Spleen (tissue), 11 donors: ENCODE measurements at regions not wholly inside any gene's neighbourhood (a gene's known extent, or its start where the extent isn't known, plus 50 kb on each side); places are given as distances from the start of the nearest gene placed in this dataset.

ENCODE experiments used
- DNase-seq: peaks from one replicate; pipeline ENCODE4 v3.0.0-alpha.2; 2020
- H3K27ac ChIP-seq, 8 donors: fragments of 200-600 bp; sonication (generic) in 7 of 8; 1 replicate in 4 of 8; 2 replicates in 4 of 8; pipeline versions ENCODE4 v1.5.0 to v1.8.0; 2016 to 2021; ENCODE audit warnings: inconsistent platforms in 4 of 8, mild to moderate bottlenecking in 4 of 8, moderate library complexity in 1 of 8
- H3K27me3 ChIP-seq, 7 donors: fragments of 200-600 bp; sonication (generic) in 6 of 7; replicated peaks in 1 of 7; 1 replicate in 4 of 7; 2 replicates in 3 of 7; pipeline versions ENCODE4 v1.5.0 to v1.8.0; 2016 to 2021; ENCODE audit warnings: inconsistent platforms in 3 of 7, mild to moderate bottlenecking in 1 of 7
- H3K36me3 ChIP-seq, 6 donors: fragments of 200-600 bp; sonication (generic) in 5 of 6; 1 replicate in 4 of 6; 2 replicates in 2 of 6; pipeline versions ENCODE4 v1.5.0 to v1.8.0; 2016 to 2021; ENCODE audit warnings: inconsistent platforms in 2 of 6
- H3K4me1 ChIP-seq, 6 donors: fragments of 200-600 bp; sonication (generic) in 5 of 6; 1 replicate in 3 of 6; 2 replicates in 3 of 6; pipeline versions ENCODE4 v1.5.0 to v1.8.0; 2016 to 2021; ENCODE audit warnings: inconsistent platforms in 3 of 6
- H3K4me3 ChIP-seq, 8 donors: fragments of 200-600 bp; sonication (generic) in 7 of 8; 1 replicate in 4 of 8; 2 replicates in 4 of 8; pipeline versions ENCODE4 v1.5.0 to v1.8.0; 2016 to 2021; ENCODE audit warnings: inconsistent platforms in 4 of 8, mild to moderate bottlenecking in 4 of 8, moderate library complexity in 2 of 8
- H3K9me3 ChIP-seq, 8 donors: fragments of 200-600 bp; sonication (generic) in 7 of 8; 1 replicate in 4 of 8; 2 replicates in 4 of 8; pipeline versions ENCODE4 v1.5.0 to v1.8.0; 2016 to 2021; ENCODE audit warnings: inconsistent platforms in 4 of 8
- CTCF ChIP-seq, 11 experiments: fragments of 200-600 bp in 7 of 11; fragments of 450-650 bp in 4 of 11; sonication (generic) in 4 of 11; IDR thresholded peaks in 8 of 11; conservative IDR thresholded peaks in 3 of 11; 1 replicate in 7 of 11; 2 replicates in 4 of 11; pipeline versions ENCODE4 v1.4.0 to v1.8.0; 2016 to 2021; ENCODE audit warnings: antibody characterized with exemption in 11 of 11, inconsistent platforms in 4 of 11, mild to moderate bottlenecking in 1 of 11
- POLR2A ChIP-seq, 3 donors: fragments of 450-650 bp; IDR thresholded peaks; one replicate each; pipeline ENCODE4 v1.5.1; 2017; ENCODE audit warnings: antibody characterized with exemption in 3 of 3, mild to moderate bottlenecking in 1 of 3
- POLR2AphosphoS5 ChIP-seq, 3 donors: sonication (generic); formaldehyde crosslinking; IDR thresholded peaks; one replicate each; pipeline ENCODE4 v1.5.1; 2017; ENCODE audit warnings: antibody characterized with exemption in 3 of 3
- WGBS, 5 donors: extraction: QIAGEN DNeasy Blood & Tissue Kit in 3 of 5; methylation state at CpG; one replicate each; pipeline versions ENCODE4 v1.1.5 to v1.1.7; 2013 to 2018; 5-methylcytosine and 5-hydroxymethylcytosine counted together
- intact Hi-C: fragments of 100-400 bp; cut with DNase I; formaldehyde crosslinking; loops from one replicate; pipeline ENCODE4 v1.15.0; 2023; ENCODE audit warnings: low total_unique reads
- donor health status: healthy with polysubstance abuse.
- donor health status: DM: no; HTN: no; CAD: no; lungs with moderate emphysema.
- donor health status: DM: no; HTN: no; CAD: no.
- donor health status: Bipolar disorder and iron deficiency.
- donor health status: healthy.
- donor health status: DM: no; HTN: no; CAD: no.
- donor health status: DM: yes; HTN: yes; CAD: no.

DNA sequence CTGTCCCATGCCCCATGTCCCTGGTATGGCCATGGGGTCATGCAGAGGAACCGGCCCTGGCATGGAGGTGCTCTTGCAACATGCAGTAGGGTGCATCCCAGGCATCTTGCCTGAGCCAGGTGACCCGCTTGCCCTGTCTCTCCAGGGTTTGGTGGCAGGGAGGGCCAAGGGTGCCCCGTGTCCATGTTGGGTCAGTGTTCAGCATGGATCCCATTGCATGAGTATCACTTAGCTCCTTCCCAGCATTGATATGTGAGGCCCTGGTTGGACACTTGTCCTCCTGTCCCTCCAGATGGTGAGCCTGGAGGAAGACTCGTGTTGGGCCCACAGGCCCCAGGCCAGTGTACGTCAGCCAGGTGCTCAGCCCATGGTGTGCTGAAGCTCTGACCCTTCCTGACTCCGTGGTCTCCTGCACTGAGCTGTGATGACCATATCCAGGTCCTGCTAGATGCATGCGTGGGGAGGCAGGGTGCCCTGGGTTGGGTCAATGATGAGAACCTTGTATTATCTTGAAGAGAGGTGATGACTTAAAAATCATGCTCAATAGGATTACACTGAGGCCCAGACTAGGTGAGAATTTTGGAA is 205.0 kb downstream of the UBE3A start:
- H3K27ac ChIP-seq: no peak overlapping the region
- DNase-seq: no peak
- WGBS, 5 donors: 78 to 87% (median 82%) methylated on average over 4 to 7 of the region's 7 CpGs
- H3K36me3 ChIP-seq: no peaks in the 10 kb centered on the region
- H3K4me1 ChIP-seq: no peaks in the 10 kb centered on the region
- TF ChIP-seq POLR2A (IDR thresholded peaks at IDR 0.05) (no peak), CTCF (IDR thresholded peaks at IDR 0.05 in 8 of 11, conservative IDR thresholded peaks at IDR 0.05 in 3 of 11) (no peak)
- peaks cover 0 to 100% (median 72%) of the 10 kb centered on the region in 8 donors for H3K9me3 ChIP-seq
- intact Hi-C loops: no loop called here
- no peaks in the 10 kb centered on the region for H3K27me3 ChIP-seq
- no peak overlapping the region for H3K4me3 ChIP-seq

GRCh38 chr15:25234831-25235230 is 204.0 kb downstream of the UBE3A start:
- Histone ChIP-seq H3K27me3 (no peaks in the 10 kb centered on the region), H3K9me3 (peaks cover 0 to 100% (median 71%) of the 10 kb centered on the region in 8 donors), H3K36me3 (no peaks in the 10 kb centered on the region), H3K4me1 (no peaks in the 10 kb centered on the region), H3K4me3 (no peak overlapping the region), H3K27ac (no peak overlapping the region)
- intact Hi-C loops: no loop called here
- no peak for DNase-seq
- 78 to 82% (median 81%) methylated on average over 8 to 9 of the region's 9 CpGs for WGBS, 5 donors
- TF ChIP-seq POLR2AphosphoS5 (IDR thresholded peaks at IDR 0.05): no peak
- TF ChIP-seq POLR2A (IDR thresholded peaks at IDR 0.05): no peak
- TF ChIP-seq CTCF (IDR thresholded peaks at IDR 0.05 in 8 of 11, conservative IDR thresholded peaks at IDR 0.05 in 3 of 11): no peak

DNA sequence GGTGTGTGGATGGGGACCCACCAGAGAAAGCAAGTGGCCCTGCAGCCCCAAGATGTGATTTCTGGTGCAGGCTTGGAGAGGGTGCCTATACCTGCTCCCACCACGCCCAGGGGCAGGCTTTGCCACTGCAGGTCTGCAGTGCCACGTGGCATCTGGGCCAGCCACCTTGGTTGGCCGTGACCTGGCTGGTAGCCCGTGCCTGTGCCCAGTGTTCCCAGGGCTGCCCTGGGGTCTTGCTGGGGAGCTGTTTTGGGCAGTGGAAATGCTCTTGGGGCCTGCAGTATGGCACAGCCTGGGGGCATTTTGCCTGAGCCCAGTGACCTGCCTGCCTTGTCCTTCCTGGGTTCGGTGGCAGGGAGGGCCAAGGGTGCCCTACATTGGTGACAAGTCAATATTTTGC is 203.4 kb downstream of the UBE3A start:
- H3K27me3 ChIP-seq: no peaks in the 10 kb centered on the region
- TF ChIP-seq POLR2A (IDR thresholded peaks at IDR 0.05): no peak
- TF ChIP-seq CTCF (IDR thresholded peaks at IDR 0.05 in 8 of 11, conservative IDR thresholded peaks at IDR 0.05 in 3 of 11): no peak
- no peak for TF ChIP-seq POLR2AphosphoS5 (IDR thresholded peaks at IDR 0.05)
- H3K27ac ChIP-seq: no peak overlapping the region
- DNase-seq: peak; percentile 66
- WGBS, 5 donors: 69 to 74% (median 71%) methylated on average over 5 of the region's 5 CpGs; no CpG with 5 or more reads in 1 of the 5 donors
- intact Hi-C loops: no loop called here
- H3K4me3 ChIP-seq: no peak overlapping the region
- no peaks in the 10 kb centered on the region for H3K4me1 ChIP-seq
- H3K9me3 ChIP-seq: peaks cover 0 to 100% (median 68%) of the 10 kb centered on the region in 8 donors
- no peaks in the 10 kb centered on the region for H3K36me3 ChIP-seq

DNA sequence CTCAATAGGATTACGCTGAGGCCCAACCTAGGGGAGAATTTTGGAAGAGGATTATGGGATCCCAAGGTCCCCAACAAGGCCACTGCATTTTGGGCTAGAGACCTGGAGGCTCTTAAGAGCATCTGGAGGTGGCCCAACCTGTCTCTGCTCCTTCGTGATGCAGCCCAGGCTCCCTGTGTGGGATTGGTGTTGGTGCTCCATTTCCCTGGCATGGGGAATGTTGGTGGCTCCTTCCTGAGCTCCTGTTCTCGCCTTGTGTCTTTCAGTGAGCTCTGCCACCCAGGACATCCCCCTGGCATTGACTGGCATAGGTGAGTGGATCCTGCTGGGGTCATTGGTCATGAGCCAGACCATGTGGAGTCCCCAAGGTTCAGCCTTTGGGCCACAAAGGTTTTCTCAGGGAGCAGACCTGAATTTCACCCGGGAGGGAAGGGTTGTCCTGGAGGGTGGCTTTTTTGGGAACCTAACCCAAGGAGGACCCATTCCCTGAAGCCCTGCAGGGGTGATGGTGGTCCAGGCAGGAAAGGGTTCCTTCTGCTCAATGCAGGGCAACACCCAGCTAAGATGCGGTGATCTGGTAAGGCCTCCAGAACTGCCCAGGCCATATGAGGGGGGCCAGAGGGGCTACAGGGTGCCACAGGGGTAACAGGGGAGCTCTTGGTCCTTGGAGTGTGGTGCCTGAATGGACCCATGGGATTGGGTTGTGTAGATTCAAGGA is 202.5 kb downstream of the UBE3A start:
- intact Hi-C loops: no loop called here
- 69 to 84% (median 74%) methylated on average over 4 to 5 of the region's 5 CpGs for WGBS, 5 donors
- H3K9me3 ChIP-seq: peaks cover 0 to 100% (median 69%) of the 10 kb centered on the region in 8 donors
- H3K27ac ChIP-seq: no peak overlapping the region
- no peaks in the 10 kb centered on the region for H3K36me3 ChIP-seq
- no peaks in the 10 kb centered on the region for H3K4me1 ChIP-seq
- H3K4me3 ChIP-seq: no peak overlapping the region
- no peaks in the 10 kb centered on the region for H3K27me3 ChIP-seq
- TF ChIP-seq POLR2AphosphoS5 (IDR thresholded peaks at IDR 0.05): no peak
- TF ChIP-seq POLR2A (IDR thresholded peaks at IDR 0.05): no peak
- no peak for TF ChIP-seq CTCF (IDR thresholded peaks at IDR 0.05 in 8 of 11, conservative IDR thresholded peaks at IDR 0.05 in 3 of 11)
- peak; percentile 48 for DNase-seq
